ENCODE measurements at regions not wholly inside any gene's neighbourhood (a gene's known extent, or its start where the extent isn't known, plus 50 kb on each side); places are given as distances from the start of the nearest gene placed in this dataset.
"Not testable (repeated sequence)": the region's sequence is repeated elsewhere in the genome, so short reads cannot be mapped to it uniquely, and the experiment has no call there.

DNA sequence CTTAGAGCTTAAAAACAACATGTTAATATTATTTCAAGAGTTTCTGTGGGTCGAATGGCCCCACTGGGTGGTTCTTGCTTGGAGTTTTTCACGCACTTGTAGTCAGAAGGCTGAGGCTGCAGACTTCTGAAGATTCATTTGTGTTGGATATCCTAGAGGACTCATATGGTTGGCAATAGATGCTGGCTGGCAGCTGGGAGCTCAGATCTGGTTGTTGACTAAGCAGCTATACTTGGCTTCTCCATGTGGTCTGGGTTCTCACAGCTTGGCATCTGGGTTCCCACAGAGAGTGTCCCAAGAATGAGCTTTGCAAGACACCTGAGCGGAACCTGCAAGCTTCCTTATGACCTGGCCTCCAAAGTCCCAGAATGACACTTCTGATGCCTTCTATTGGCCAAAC lies 163.9 kb upstream of the ZC3H12C start:
- DNase-seq: no peak

DNA sequence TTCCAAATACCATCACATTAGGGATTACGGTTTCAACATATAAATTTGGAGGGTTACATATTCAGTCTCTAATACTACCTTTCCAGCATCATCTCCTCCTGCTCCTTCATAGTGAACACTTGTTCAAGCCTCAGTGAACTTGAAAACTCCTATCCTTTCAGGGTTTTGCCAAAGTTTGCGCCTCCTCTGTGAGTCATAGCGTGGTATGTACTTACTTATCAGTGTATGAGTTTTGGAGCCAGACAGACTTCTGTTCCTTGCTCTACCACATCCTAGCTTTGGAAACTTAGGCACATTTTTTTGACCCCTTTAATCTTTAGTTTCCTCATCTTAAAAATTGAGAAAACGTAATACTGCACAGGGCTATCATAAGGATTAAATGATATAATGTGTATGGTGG lies 160.1 kb upstream of the ZC3H12C start:
- no peak for DNase-seq

- DNase-seq: no peak
Observed at GRCh38 chr11:109934151-109934550, 159.0 kb upstream of the ZC3H12C start.

GRCh38 chr11:109936661-109937180 lies 156.5 kb upstream of the ZC3H12C start:
- no peak for DNase-seq

DNA sequence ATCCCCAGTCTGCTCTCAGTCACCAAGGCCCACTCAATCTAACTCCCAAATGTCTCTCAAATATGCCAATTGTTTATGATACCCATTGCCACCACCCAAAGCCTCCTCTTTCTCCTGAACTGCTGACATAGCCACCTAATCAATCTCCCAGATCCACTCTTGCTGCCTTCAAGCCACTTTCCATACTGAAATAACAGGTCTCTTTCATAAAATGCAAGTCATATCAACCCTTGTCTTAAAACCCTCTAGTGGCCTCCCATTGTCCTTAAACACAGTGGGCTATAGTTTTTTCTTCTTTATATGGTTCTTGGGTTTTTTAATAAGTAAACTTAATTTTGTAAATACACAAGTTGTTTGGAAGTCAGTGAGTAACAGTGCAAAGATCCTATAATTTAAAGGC lies 155.2 kb upstream of the ZC3H12C start:
- no peak for DNase-seq

GRCh38 chr11:109939166-109939810 lies 153.9 kb upstream of the ZC3H12C start:
- peak in 21 of 56 donors; percentile 3 to 45 (median 9) for DNase-seq

DNA sequence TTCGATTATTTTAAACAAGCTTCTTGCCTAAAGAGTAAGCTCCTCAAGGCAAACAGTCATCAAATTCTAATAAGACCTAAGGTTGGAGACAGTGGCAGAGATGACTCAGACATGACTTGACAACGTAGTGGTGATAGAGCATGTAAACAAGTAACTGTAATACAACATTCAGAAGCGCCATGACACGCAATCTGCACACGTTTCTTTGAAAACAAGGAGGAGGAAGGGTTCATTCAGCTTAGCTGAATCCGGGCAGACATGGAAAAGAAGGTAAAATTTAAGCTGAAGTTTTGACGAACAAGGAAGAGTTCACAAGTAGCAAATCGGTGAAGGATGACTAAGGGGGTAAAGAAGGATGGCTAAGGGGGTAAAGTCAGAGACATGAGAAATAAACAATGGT lies 152.4 kb upstream of the ZC3H12C start:
- DNase-seq: no peak

DNA sequence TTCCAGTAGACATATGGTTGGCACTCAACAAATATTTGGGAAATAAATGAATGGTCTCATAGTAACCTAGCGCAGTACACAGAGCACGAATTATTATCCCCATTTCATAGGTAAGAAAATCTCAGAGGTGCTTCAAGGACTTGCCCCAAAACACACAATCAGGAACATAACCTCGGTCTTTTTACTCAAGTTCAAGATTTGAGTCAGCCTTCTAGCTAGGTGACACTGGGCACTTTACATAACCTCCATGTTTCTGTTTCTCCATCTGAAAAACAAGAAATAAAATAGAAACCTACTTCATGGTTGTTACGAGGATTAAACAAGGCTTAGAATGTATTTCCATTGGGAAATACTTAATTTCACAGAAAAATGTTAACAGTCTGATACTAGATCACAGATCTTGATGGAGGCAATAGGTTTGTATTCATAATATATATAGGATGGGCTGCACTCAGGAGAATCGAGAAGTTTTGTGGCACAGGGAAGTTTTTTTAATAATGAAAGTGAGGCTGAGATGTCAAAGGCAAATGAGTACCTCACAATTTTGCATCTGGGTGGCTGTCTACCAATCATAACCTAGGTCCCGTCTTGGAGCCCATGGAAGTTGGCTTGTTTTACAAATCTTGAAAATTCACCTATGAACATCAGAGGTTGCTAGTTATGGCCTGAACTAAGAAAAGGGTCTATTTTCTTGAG lies 147.4 kb upstream of the ZC3H12C start:
- DNase-seq: no peak

GRCh38 chr11:109946322-109946846 lies 146.8 kb upstream of the ZC3H12C start:
- peak in 53 of 56 donors; percentile 2 to 92 (median 70) for DNase-seq

- no peak for DNase-seq
Observed at GRCh38 chr11:109954534-109954933, 138.7 kb upstream of the ZC3H12C start.

DNA sequence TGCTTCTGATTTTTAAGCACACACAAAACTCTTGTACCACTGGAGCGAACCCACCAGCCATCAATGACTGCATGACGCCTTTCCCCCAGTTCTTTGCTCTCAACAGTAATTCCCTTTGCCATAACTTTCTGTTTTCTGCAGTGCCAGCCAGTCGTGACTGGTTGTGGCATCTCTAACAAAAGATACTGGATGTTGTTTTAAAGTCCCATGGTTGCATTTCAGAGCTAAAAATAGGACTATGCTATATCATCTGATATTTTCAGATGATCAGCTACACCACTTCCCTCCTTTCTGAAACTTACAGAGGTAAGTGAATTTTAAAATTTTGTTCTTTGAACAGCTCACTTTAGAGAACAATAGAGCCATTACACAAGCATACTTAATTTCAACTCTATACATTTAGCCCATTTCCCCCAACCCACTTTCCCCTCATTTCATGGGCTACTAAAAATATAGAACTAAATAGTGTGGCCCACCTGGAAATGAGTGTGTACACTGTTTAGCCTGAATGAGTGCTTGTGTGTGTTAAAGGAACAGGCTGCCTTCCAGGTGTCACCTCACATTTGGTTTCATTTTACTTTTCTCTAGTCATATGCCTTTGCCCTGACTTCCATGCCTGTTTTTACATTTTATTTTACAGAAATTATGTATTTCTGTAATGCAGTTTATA lies 136.9 kb upstream of the ZC3H12C start:
- no peak for DNase-seq

DNA sequence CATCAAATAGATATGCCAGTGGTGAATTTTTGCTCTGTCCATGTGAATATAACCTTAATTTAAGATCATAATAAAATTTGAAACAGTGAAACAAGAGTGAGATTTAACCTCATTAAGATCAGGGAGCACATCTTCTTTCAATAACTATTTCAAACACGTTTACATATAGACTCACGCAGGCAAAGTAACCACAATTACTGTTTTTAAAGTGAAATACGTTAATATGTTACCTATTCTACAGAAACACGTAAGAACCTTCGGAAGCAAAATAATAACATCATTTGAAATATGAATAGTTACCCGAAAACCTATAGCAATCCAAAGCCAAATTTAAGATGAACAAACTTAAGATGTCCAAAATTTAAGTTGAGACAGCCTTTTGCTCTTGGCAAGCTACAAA lies 136.2 kb upstream of the ZC3H12C start:
- no peak for DNase-seq

GRCh38 chr11:109957601-109958000 lies 135.6 kb upstream of the ZC3H12C start:
- DNase-seq: no peak

DNA sequence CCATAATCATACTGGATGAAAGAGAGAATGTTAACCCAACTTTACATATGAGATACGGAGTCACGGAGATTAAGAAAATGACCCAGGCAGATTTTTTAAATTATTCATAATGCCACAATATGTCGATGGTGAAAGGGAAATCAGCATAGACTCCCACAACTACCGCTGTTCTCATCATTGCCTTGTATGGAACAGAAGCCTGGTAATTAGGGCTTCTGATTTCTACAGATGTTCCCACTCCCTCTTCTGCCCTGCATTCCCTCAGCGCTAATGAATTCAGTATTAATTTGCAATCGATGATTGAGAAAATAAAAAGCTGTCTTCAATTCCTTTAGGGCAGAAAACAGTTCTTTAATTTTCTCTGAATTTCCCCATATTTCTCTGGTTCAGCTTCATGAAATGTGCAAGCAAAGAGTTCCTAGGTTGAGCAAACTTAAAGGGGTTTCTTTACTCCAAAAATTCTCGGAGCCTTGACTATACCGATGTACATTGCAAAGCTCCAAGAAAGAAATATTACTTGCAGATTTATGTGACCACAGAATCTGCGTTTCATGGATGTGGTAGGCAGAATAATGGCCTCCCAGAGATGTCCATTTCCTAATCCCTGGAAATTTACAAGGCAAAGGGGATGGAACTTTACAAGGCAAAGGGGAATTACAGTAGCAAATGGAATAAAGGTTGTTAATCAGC lies 134.9 kb upstream of the ZC3H12C start:
- no peak for DNase-seq

GRCh38 chr11:109958821-109959166 lies 134.4 kb upstream of the ZC3H12C start:
- no peak for DNase-seq

GRCh38 chr11:109960831-109961230 lies 132.4 kb upstream of the ZC3H12C start:
- peak in 15 of 56 donors; percentile 1 to 36 (median 10) for DNase-seq

DNA sequence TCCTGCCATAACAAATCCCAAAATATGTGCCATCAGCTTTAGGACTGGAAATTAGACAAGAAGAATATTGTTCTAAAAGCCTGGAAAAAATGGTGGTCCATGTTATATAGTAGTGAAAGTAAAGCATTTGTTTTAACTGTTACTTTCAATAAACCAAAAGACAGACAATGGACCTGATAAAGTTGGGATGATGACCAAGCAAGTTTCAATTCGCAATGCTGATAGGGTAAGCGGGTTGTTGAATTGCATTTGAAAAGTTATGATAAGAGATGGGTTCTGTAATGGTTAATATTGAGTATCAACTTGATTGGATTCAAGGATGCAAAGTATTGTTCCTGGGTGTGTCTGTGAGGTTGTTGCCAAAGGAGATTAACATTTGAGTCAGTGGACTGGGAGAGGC lies 131.9 kb upstream of the ZC3H12C start:
- no peak for DNase-seq

DNA sequence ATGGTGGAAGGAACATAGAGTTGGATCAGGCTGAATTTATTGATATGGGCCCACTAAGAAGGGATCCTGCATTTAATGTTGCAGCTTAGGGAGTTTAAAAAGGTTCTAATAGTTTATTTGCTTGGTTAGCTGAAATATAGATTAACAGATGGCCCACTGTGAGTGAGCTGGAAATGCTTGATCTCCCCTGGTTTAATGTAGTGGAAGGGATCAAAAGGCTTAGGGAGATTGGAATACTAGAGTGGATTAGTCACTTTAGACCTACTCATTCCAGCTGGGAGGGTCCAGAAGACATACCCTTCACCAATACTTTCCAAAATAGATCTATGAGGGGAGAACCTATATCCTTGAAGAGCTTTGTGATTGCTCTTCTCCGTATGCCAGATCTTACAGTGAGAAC lies 130.1 kb upstream of the ZC3H12C start:
- no peak for DNase-seq

- DNase-seq: no peak
Observed at GRCh38 chr11:109964487-109964886, 128.7 kb upstream of the ZC3H12C start.

- DNase-seq: not testable (repeated sequence)
Observed at GRCh38 chr11:109965445-109965844, 127.7 kb upstream of the ZC3H12C start.

- DNase-seq: not testable (repeated sequence)
Observed at GRCh38 chr11:109965926-109966325, 127.3 kb upstream of the ZC3H12C start.

GRCh38 chr11:109967136-109967535 lies 126.1 kb upstream of the ZC3H12C start:
- DNase-seq: peak in 1 of 56 donors; percentile 4
